ENCODE measurements at regions not wholly inside any gene's neighbourhood (a gene's known extent, or its start where the extent isn't known, plus 50 kb on each side); places are given as distances from the start of the nearest gene placed in this dataset.

DNA sequence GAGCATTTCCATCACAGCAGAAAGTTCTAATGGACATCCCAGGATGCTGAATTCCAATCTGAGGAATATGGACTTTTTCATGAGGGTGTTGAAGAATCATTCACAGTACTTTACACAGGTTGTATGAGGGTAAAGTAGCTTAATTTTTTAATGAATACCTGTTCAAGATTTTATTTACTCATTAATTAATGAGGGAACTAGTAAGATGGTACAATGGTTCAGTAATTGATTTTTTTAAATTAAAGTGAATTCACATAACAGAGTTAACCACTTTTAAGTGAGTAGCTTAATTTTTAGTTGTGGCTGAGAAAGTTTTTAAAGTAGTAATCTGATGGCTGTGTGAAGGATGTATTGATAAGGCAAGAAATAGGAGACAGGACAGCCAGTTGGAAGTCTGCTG lies 266.5 kb downstream of the GFRA1 start:
- no peak for DNase-seq (ENCODE audit: extremely low spot score)
- POLR2A ChIA-PET: no interaction called here
- TF ChIP-seq ZNF384 (IDR thresholded peaks at IDR 0.05) (no peak), SP1 (IDR thresholded peaks at IDR 0.05) (no peak), ARNT (IDR thresholded peaks at IDR 0.05) (no peak), LEF1 (IDR thresholded peaks at IDR 0.05; ENCODE audit: borderline replicate concordance) (no peak), L3MBTL2 (conservative IDR thresholded peaks at IDR 0.05) (no peak), FOXK2 (IDR thresholded peaks at IDR 0.05) (no peak), BHLHE40 (IDR thresholded peaks at IDR 0.05; ENCODE audit: borderline replicate concordance) (no peak), FOXM1 (IDR thresholded peaks at IDR 0.05; ENCODE audit: borderline replicate concordance) (no peak), CTBP1 (IDR thresholded peaks at IDR 0.05; ENCODE audit: borderline replicate concordance) (no peak), ELF4 (IDR thresholded peaks at IDR 0.05) (no peak), FOXA1 (IDR thresholded peaks at IDR 0.05) (no peak), SUZ12 (IDR thresholded peaks at IDR 0.05) (no peak)
- CTCF ChIA-PET: no interaction called here

DNA sequence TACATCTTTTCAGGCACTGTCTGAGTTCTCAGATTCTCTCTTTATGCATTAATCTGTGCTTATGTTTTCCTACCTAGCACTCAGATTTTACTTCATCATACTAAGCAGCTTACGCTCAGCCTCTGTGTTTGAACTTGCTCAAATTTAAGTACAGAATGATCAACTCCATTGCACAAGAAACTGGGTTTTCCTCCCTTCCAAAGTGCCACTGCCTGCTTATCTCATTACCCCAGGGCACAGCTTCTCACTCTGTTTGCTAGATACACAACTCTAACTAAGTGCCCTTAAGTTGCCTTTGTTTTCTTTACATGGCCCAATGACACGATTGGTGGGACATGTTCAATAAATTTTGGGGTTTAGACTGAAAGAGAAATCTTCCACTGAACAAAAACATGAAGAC lies 267.7 kb downstream of the GFRA1 start:
- ChIA-PET POLR2A (no interaction called here), CTCF (no interaction called here)
- no peak for TF ChIP-seq BHLHE40 (IDR thresholded peaks at IDR 0.05; ENCODE audit: borderline replicate concordance)
- TF ChIP-seq TARDBP (IDR thresholded peaks at IDR 0.05): no peak
- TF ChIP-seq HDGF (IDR thresholded peaks at IDR 0.05; ENCODE audit: borderline replicate concordance): no peak
- TF ChIP-seq NFRKB (IDR thresholded peaks at IDR 0.05): no peak
- no peak for TF ChIP-seq SUZ12 (IDR thresholded peaks at IDR 0.05)
- no peak for TF ChIP-seq FOXA1 (IDR thresholded peaks at IDR 0.05)
- DNase-seq (ENCODE audit: extremely low spot score): no peak

DNA sequence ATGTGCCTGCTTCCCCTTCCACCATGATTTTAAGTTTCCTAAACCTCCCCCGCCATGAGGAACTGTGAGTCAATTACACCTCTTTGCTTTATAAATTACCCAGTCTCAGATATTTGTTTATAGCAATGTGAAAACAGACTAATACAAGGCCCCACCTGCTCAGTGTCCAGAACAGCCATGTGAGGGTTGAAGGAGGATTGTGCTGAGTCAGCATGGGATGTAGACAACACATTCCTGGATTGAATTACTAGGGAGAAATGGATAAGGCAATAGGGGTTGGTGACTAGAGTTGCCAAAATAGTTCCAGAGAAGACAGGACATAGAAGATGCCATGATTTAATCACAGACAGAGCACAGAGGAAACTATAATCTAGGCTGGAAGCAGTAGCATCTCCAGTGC lies 270.3 kb downstream of the GFRA1 start:
- ChIA-PET CTCF (no interaction called here), POLR2A (no interaction called here)

DNA sequence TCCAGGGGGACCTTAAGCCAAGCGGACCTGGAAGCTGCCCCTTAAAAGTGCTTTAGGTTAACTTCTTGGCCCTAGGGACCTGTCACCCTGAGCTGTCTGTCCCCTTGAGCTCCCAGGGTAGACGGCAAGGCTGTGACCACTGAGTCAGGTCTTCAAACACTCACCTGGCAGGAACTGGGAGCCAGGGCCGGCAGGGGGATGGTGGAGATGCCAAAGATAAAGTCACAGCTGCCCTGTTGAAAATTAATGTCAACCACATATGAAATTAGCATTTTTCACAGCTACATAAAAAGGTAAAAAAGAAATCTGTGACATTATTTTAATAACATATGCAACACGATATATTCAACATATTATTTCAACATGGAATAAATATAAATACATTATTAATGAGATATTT lies 271.0 kb downstream of the GFRA1 start:
- CTCF ChIA-PET: no interaction called here
- no peak for TF ChIP-seq HDGF (IDR thresholded peaks at IDR 0.05; ENCODE audit: borderline replicate concordance)
- no peak for TF ChIP-seq FOXA1 (IDR thresholded peaks at IDR 0.05)
- no peak for TF ChIP-seq L3MBTL2 (conservative IDR thresholded peaks at IDR 0.05)
- no peak for TF ChIP-seq ELF4 (IDR thresholded peaks at IDR 0.05)
- TF ChIP-seq TARDBP (IDR thresholded peaks at IDR 0.05): no peak
- no peak for TF ChIP-seq BHLHE40 (IDR thresholded peaks at IDR 0.05; ENCODE audit: borderline replicate concordance)
- TF ChIP-seq SUZ12 (IDR thresholded peaks at IDR 0.05): no peak
- TF ChIP-seq NFRKB (IDR thresholded peaks at IDR 0.05): no peak
- no peak for TF ChIP-seq SP1 (IDR thresholded peaks at IDR 0.05)
- TF ChIP-seq, protein P1, sequence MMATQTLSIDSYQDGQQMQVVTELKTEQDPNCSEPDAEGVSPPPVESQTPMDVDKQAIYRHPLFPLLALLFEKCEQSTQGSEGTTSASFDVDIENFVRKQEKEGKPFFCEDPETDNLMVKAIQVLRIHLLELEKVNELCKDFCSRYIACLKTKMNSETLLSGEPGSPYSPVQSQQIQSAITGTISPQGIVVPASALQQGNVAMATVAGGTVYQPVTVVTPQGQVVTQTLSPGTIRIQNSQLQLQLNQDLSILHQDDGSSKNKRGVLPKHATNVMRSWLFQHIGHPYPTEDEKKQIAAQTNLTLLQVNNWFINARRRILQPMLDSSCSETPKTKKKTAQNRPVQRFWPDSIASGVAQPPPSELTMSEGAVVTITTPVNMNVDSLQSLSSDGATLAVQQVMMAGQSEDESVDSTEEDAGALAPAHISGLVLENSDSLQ (IDR thresholded peaks at IDR 0.05): no peak
- TF ChIP-seq CTBP1 (IDR thresholded peaks at IDR 0.05; ENCODE audit: borderline replicate concordance): no peak
- TF ChIP-seq FOXM1 (IDR thresholded peaks at IDR 0.05; ENCODE audit: borderline replicate concordance): no peak
- no peak for TF ChIP-seq ZNF384 (IDR thresholded peaks at IDR 0.05)
- TF ChIP-seq ARNT (IDR thresholded peaks at IDR 0.05): no peak
- no peak for TF ChIP-seq FOXK2 (IDR thresholded peaks at IDR 0.05)
- no peak for TF ChIP-seq LEF1 (IDR thresholded peaks at IDR 0.05; ENCODE audit: borderline replicate concordance)
- POLR2A ChIA-PET: no interaction called here
- no peak for DNase-seq (ENCODE audit: extremely low spot score)

More for the DNA sequence above, 270.3 kb downstream of the GFRA1 start:
- TF ChIP-seq LEF1 (IDR thresholded peaks at IDR 0.05; ENCODE audit: borderline replicate concordance): no peak
- TF ChIP-seq TARDBP (IDR thresholded peaks at IDR 0.05): no peak
- no peak for TF ChIP-seq HDGF (IDR thresholded peaks at IDR 0.05; ENCODE audit: borderline replicate concordance)
- TF ChIP-seq ARNT (IDR thresholded peaks at IDR 0.05): no peak
- no peak for DNase-seq (ENCODE audit: extremely low spot score)

DNA sequence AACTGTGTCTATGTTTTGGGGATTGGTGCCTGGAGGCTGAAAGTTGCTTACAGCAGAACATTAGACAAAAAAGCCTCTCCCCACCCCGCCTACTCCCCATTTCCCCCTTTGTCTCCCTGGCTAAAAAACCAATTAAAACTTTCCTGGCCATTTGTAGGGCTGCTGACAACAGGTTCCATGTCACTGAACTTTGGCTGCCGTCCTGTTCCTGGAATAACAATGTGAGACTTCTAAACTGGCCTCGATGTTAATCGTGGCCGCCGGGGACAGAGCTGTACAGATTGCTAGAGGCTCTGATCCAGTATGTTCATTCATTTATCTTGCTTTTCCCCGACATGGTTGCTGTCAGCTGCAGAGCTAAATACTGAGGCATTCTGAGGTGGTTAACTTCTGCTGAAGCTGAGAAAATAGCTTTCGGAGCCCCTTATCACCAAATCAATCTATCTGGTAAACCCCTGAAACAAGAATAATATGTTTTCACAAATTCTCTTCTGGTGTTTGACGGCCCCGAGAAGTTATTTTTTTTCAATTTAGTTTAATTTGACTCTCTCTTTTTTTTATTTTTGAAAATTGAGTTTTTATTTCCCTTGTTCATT lies 271.6 kb downstream of the GFRA1 start:
- TF ChIP-seq NFRKB (IDR thresholded peaks at IDR 0.05): no peak
- no peak for TF ChIP-seq L3MBTL2 (conservative IDR thresholded peaks at IDR 0.05)
- no peak for TF ChIP-seq FOXA1 (IDR thresholded peaks at IDR 0.05)
- no peak for TF ChIP-seq HDGF (IDR thresholded peaks at IDR 0.05; ENCODE audit: borderline replicate concordance)
- TF ChIP-seq ZNF384 (IDR thresholded peaks at IDR 0.05): no peak
- TF ChIP-seq TARDBP (IDR thresholded peaks at IDR 0.05): no peak
- TF ChIP-seq FOXK2 (IDR thresholded peaks at IDR 0.05): no peak
- no peak for TF ChIP-seq SP1 (IDR thresholded peaks at IDR 0.05)
- TF ChIP-seq BHLHE40 (IDR thresholded peaks at IDR 0.05; ENCODE audit: borderline replicate concordance): no peak
- no peak for TF ChIP-seq LEF1 (IDR thresholded peaks at IDR 0.05; ENCODE audit: borderline replicate concordance)
- no peak for TF ChIP-seq CTBP1 (IDR thresholded peaks at IDR 0.05; ENCODE audit: borderline replicate concordance)
- TF ChIP-seq ELF4 (IDR thresholded peaks at IDR 0.05): no peak
- TF ChIP-seq FOXM1 (IDR thresholded peaks at IDR 0.05; ENCODE audit: borderline replicate concordance): no peak
- no peak for TF ChIP-seq ARNT (IDR thresholded peaks at IDR 0.05)
- TF ChIP-seq SUZ12 (IDR thresholded peaks at IDR 0.05): no peak
- TF ChIP-seq, protein P1 (IDR thresholded peaks at IDR 0.05): no peak
- CTCF ChIA-PET: no interaction called here
- DNase-seq (ENCODE audit: extremely low spot score): peak; percentile 37
- POLR2A ChIA-PET: no interaction called here

DNA sequence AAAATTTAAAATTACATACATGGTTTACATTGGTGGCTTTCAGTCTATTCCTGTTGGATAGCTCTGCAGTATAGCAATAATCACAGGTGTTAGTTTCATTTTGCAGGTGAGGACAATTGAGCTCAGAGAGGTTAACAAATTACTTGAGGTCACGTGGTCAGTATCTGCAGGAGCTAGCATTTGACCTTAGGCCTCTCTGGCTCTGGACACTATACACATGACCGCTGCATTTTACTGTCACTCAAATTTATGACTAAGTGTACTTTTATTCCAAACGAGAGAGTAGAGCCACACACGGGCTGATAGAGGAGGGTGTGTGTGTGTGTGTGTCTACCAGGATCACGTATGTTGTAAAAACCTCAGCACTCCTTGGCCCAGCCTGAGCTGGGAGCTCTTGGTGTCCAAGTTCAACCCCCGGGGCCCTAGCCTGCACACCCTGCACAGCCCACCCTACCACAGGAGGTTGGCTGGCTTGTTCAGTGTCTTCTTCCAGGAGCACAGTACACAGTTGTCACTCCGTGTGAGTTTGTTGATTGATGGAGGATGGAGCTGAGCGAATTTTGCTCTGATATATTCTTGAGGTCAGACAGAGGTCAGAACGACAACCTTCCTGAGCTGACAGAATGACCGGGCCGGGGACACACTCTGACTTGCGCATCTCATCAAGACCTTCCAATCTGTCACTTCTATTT lies 272.7 kb downstream of the GFRA1 start:
- DNase-seq (ENCODE audit: extremely low spot score): no peak
- POLR2A ChIA-PET: no interaction called here
- CTCF ChIA-PET: no interaction called here
- TF ChIP-seq HDGF (IDR thresholded peaks at IDR 0.05; ENCODE audit: borderline replicate concordance): no peak
- TF ChIP-seq, protein P1 (IDR thresholded peaks at IDR 0.05): peak; percentile 71
